HG02642 (cell line): ENCODE measurements at regions not wholly inside any gene's neighbourhood (a gene's known extent, or its start where the extent isn't known, plus 50 kb on each side); places are given as distances from the start of the nearest gene placed in this dataset.

Source experiments
- ATAC-seq: cut with Tn5 transposase; IDR thresholded peaks from one replicate; pipeline ENCODE4 v1.9.1; 2021; ENCODE audit warnings: mild to moderate bottlenecking; ENCODE audit not compliant: unreplicated experiment, poor library complexity

DNA sequence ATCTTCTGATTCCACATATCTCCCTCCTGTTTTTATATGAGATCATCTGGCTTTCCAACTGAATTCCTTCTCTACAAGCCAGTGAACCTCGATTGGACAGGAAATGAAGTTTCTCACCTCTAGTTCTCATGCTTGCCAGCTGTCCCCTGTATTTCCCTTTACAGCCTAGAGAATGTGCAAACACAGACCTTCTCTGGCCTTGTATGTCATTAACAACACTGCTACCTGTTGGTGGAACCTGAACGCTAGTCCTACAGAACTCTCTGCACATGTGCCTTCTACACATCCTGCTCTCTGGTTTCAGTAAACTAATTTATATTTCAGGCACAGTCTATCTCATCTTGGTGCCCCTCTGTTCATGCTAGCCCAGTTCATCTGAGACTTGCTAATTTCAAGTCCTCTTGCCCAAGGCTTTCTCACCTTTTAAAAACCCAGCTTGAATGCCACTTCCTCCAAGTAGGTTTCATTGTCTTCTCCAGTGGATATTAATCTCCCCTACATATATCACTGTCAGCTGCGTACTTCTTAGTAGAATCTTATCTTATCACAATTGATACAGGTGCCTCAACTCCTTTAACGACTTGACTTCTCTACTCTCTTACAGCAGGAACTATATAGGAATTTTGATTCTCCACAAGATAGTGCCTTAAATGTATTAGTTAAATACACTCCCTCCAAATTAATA is 549.9 kb downstream of the PLPP3 start:
- no peak for ATAC-seq

DNA sequence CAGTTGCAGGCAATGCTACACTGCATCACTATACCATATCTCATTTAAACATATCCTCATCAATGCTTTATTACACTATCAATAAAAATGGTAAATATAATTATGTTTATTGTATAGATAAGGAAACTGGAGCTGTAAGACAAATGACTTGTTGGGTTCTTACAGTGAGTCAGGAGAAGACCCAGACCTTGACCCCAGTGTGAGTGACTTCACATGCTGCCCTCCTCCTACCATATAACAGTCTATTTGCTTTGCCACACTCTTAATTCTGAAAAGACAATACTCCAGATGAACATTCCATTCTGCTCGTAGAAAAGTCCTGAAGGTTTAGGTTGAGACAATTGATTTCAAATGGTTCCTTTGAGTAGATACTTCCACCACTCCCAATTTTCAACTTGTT is 550.5 kb downstream of the PLPP3 start:
- ATAC-seq: no peak

DNA sequence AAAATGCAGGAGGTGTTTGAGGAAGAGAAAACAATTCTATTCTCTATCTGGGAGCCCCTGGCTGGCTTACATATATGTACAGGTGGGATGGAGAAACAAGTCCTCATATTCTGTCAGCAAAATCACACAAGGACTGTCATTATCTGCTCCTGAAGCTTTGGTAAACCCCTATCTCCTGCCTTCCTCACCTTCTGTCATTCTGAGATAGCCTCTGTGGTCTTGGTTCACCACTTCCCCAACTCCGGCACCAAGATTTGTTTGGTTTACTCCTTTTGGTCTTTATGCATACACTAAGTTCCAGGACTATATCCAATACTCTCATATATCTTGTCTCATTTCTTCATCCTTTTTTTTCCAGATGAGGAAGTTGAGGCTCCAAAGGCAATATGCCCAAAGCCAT is 551.1 kb downstream of the PLPP3 start:
- no peak for ATAC-seq

DNA sequence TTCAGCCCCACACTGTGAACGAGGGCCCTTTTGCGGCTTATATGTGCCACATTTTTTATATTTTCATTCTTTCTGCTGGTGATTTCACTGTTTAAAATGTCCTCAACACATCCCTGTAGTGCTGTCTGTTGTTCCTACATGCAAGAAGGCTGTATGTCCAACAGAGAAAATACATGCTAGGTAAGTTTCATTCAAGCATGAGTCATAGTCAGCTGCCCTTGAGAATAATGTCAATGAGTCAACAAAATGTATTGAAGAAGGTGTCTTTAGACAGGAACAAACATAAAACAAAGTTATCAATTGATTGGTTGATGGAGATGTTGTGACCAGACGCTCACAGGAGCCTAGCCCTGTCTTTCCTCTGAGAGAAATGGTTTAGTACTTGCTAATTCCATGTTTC is 553.4 kb downstream of the PLPP3 start:
- no peak for ATAC-seq

DNA sequence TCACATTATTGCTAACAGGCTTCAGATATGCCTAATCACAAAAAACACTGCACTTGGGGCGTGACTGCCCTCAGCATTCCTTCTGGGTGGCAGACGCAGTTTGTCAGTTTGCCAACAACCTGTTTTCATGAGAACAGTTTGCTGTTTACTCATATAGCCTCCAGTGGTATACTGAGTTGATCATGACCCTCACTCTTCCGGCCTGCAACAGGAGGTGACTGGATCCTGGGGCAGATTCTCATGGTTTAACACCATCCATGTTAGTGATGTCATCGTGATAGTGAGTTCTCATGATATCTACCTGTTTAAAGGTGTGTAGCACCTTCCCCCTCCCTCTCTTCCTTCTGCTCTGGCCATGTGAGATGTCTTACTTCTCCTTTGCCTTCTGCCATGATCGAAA is 555.2 kb downstream of the PLPP3 start:
- no peak for ATAC-seq

DNA sequence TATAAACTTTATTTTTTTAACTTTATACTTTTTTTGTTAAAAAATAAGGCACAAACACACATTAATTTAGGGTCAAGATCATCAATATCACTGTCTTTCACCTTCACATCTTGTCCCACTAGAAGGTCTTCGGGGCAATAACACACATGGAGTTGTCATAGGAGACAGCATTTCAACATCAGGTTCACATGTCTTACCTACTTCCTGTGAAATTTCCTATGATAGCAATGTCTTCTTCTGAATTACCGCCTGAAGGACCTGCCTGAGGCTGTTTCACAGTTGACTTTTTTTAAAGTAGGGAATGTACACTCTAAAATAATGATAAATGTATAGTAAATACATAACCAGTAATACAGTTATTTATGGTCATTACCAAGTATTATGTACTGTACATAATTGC is 559.4 kb downstream of the PLPP3 start:
- no peak for ATAC-seq

DNA sequence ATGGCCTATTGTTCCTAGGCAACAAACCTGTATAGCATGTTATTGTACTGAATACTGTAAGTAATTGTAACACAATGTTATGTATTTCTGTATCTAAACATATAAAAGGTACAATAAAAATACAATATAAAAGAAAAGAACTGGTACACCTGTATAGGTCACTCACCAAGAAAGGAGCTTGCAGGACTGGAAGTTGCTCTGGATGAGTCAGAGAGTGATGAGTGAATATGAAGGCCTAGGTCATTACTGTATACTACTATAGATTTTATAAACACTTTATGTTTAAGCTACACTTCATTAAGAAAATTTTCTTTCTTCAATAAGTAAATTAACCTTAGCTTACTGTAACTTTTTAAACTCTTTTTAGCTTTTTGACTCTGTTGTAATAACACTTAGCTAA is 559.9 kb downstream of the PLPP3 start:
- ATAC-seq: no peak

DNA sequence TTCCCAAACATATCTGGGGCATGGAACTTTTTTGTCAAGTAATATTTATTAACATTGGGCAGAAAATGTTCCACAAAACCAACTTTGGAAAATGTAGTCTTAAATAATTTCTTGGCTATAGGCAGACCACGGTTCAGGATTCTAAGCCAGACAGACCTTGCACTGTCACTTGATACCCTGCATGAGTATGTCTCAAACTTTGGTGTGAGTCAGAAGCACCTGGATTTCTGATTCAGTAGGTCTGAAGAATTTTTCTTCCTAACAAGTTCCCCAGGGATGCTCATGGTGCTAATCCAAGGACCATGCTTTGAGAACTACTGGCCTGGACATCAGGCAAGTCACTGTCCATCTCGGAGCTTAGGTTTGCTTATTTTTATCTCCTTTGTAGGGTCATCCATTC is 562.0 kb downstream of the PLPP3 start:
- no peak for ATAC-seq

DNA sequence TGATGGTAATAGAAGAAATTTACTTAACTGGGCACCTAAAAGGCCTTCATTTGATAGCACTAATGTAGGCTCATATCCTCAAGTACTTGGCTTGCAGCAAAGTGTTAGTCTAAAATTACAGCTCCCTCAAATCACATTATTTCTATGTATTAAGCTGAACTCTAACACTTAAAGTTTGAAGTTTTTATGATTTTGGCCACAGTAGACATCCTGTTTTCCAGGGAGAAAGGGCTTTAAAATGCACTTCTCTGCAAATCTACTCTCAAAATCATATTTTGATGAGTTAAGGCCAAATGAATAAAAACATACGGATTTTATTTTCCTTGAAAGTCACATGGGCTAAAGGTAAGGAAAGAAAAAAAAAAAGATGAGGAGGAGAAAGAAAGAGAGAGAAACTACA is 575.5 kb downstream of the PLPP3 start:
- ATAC-seq: no peak

DNA sequence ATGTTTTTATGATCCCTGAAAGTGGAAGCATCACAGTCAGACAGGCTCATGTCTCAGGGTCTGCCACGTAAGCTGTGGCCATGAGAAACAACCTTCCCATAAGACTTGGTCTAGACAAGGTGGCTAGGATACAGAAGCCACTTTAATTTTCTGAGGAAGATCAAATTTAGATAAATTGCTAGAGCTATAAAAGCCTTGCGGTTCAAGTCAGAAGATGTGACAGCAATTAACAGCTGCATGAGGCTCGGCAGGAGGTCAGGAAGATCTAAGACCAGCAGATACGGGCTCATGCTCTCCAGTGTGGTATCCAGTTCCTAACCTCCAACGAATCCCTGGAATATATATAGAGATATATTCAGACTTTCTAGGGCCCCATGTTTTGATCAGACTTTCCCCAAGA is 577.1 kb downstream of the PLPP3 start:
- no peak for ATAC-seq

DNA sequence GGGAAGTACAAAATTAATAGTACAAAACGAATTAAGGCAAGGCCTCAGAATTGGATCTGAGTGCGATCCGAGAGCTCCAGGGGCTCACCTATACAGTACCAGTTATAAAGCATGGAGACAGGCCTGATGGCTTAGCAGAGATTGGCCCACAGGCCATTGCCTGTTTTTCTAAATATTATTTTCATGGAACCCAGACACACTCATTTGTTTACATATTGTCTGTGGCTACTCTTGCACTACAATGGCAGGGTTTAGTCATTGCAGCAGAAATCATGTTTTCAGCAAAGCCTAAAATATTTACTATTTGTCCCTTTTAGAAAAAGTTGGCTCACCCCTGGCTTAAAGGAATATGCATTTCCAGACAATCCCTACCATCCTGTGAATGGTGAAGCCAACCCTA is 578.9 kb downstream of the PLPP3 start:
- ATAC-seq: no peak

DNA sequence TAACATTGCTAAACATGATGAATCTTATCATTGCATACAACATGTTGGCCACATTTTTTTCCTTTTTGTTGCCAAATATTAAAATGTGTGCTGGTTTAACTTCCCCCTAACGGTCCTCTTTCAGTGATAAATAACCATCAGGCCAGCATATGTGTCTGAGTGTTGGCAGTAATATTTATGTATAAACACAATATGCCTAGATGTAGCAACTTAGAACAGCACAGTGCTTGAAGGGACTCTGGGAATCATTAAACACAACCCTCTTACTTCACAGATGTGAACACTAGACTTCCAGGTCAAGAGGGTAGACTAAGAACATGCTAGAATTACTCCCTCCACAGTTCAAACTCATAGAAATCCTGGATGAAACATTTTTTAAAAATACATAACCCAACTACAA is 581.8 kb downstream of the PLPP3 start:
- no peak for ATAC-seq

DNA sequence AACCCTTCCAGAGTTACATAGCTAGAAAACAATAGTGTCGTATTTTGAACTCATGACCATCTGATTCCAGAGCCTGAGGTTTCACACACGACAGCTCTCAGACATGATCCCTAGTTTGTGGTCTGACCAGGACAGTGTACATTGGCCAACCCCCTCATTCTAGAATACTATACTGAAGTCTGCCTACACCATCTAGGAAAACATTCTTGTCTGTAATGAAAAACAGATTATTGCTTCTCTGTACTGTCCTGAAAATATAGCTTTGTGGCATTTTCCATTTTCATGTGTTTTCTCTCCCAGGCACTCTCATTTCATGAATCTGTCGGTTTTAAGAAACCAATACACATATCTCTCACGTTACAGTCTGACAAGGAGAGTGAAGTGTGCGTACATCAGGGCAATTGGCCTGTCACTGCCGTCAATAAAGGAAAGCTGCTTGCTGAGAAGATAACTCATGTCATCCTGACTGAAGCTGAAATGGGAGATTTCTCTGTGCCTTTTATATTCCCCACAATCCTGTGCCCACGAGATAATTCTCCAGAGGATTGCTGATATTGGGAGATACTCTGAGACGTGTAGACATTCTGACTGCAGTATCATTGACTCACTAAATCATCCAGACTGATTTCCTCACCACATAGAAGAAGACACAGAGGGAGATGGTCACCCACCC is 585.6 kb downstream of the PLPP3 start:
- no peak for ATAC-seq

DNA sequence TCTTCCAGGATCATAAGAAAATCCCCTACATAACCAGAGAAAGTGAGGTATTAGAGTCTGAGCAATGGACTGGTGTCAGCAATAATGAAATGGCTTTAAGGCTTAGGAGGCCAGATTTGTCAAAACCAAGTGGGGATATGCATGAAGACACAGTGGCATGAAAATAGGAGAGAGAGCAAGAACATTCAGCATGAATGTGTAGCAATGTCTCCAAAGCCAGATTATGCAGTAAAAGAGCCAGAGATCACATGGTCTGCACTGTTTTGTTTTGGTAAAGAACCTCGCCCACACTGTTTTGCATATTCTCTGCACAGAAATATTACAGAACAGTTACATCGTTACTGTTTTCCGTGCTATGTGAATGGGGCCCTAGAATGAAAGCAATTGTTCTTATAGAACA is 589.4 kb downstream of the PLPP3 start:
- no peak for ATAC-seq

DNA sequence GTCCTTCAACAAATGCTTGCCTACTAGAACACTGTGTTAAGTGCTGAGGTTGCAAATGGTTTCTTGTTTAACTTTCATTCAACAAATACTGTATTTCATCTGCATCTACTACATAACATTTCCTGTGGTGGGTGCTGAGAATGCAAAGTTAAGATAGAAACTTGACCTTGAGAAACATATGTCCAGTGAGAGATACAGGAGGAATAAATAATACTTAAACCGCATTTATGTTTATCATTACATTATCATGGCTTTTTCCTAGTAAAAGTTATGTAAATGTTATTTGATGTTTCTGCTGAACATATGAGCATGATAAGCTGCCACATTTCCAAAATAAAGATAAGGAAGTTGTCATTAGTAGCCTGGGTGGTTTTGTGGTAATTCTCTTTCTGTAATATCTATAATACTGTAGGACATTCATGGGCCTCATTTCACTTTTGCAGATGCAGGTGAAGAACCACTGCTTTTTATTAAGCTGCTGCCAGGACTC is 590.4 kb downstream of the PLPP3 start:
- ATAC-seq: no peak

DNA sequence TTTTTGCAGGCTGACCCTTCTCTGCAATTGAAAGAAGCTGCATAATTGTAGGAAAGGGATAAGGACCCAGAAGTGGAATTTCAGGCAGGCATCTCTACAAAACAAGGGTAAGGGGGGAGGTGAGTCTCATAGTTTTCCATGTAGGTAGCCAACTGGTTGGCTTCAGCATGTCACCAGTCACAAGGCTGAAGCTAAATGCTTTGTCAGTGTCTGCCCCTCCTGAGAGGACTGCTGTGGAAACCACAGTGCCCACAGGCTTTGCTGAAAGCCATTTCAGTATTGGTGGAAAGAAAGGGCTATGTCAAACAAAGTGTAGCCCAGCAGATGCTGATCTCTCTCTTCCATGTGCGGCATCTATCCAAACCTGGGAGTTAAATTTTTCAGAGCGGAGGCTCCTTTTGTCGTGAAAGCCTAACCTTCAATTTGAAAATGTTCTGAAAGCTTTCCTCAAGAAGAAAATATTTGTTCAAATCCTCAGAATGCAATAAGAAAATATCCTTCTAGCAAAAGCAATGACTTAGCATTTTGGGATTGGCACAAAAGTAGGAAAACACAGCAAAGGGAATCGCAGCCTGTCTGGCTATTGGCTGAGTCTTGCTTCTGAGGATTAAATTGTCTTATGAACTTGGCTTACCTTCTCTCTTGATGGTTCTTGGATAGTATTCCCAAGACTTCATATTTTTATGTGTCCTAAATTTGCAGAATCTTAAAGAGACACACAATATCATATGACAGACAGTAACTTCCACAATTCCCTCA is 591.7 kb downstream of the PLPP3 start:
- no peak for ATAC-seq

DNA sequence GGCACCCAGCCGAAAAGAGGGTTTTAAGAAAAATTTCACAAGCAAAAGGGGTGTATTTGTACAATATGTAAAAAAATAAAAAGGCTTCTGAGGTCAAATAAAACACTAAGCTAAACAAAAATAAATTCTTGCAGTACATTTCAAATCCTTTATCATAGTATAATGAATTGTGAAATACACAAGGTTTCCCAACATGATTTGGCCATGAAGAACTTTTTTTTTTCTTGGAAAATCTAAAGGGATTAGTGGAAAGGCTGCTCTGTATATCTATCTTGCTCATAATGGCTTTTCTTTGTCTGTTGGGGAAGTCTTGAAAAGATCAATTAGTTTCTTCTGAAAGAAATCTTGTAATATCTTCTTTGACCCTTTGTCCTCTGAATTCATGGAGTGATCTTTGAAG is 593.4 kb downstream of the PLPP3 start:
- no peak for ATAC-seq

DNA sequence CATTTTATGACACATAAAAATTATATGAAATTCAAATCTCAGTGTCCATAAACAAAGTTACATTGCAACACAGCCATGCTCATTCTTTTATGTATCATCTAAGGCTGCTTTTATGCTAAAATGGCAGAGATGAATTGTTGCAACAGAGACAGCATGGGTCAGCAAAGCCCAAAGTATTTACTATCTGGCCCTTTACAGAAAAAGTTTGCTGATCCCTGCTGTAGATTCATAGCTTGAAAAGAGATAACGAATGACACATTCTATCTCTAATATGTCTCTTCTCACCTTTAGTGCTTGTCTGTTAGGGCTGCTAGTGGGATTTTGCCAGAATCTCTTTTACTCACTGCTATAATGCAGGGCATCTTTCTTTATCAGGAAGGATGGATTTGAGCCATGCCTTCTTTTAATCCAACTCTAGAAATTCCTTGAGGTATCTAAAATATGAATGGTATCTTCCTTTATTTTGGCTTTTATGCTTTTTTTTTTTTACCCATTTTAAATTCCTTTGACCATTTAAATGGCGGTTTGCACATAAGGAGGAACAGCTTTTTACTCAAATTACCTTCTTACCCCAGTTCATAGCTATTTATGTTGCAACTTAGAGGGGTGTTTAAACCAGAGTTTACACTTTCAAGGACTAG is 598.2 kb downstream of the PLPP3 start:
- ATAC-seq: no peak

DNA sequence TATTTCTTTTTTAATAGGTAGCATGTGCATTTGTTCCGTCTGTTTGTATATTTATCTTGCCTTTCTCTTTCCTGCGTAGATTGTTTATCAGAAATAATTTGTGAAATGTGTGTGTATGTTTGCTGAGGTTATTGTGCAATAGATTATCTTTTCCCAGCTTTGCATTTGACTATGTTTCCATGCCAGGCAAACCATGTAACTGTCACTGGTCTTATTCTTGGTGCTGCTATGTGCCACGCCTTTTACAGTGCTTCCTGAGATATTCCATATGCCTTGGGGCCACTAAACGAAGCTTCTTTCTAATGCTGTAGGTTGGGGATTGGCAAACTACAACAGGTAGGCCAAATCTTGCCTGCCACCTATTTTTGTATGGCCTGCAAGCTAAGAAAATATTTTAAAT is 598.8 kb downstream of the PLPP3 start:
- no peak for ATAC-seq

DNA sequence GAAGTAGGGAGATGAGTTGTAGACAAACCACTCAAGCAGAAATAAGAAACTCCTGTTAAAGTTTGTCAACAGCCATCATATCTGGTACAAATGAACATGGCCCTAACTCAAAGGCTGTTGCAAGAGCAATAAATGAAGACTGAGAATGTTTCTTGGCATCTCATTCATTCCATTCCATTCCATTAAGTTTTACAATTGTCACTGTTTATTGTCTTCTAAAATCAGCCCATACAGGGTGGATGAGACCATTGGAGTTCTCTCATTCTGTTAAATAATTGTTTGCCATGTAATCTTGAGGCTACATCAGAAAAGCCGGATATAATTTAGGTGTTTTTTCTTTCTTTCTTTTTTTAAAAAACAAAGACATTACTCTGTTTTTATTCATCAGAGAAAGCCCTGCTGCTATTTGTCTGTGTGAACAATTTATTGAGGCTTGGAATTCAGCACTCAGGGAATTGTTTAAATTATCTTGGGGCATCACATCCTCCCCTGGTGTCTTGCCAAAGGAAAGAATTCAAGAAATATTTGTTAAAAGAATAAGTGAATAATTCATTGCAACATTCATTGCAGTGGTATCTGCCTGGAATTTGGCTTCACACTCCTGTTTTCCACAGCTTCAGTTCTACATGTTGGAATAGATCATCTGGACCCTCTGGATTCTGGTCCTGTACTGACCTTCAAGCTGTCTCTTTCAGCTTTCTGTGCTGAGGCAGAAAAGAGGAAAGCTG is 604.5 kb downstream of the PLPP3 start:
- ATAC-seq: no peak
